Lung (tissue), 11 donors: ENCODE measurements at regions not wholly inside any gene's neighbourhood (a gene's known extent, or its start where the extent isn't known, plus 50 kb on each side); places are given as distances from the start of the nearest gene placed in this dataset.

Source experiments
- ATAC-seq: fragments of 200-7000 bp; cut with Tn5 transposase; one replicate; pipeline ENCODE4 v1.9.1; 2020; ENCODE audit warnings: moderate number of reproducible peaks; ENCODE audit not compliant: insufficient read depth, low FRiP score
- DNase-seq, 3 donors: peaks; one replicate each; pipeline ENCODE4 v3.0.0-alpha.2; 2013 to 2017
- H3K27ac ChIP-seq, 2 donors: one replicate each; pipeline ENCODE4 v1.5.1; 2013; ENCODE audit warnings: mild to moderate bottlenecking in 2 of 2, moderate library complexity in 2 of 2, control low read depth in 1 of 2, inconsistent platforms in 1 of 2, low read depth in 1 of 2, low read length in 1 of 2
- H3K27me3 ChIP-seq, 3 donors: one replicate each; pipeline ENCODE4 v1.5.1; 2013; ENCODE audit warnings: low read length in 2 of 3; ENCODE audit not compliant: control insufficient read depth in 3 of 3, insufficient read depth in 3 of 3
- H3K36me3 ChIP-seq, 4 donors: one replicate each; pipeline ENCODE4 v1.5.1; 2013; ENCODE audit warnings: low read length in 4 of 4, mild to moderate bottlenecking in 1 of 4, moderate library complexity in 1 of 4; ENCODE audit not compliant: control insufficient read depth in 4 of 4, insufficient read depth in 4 of 4
- H3K4me1 ChIP-seq, 5 donors: one replicate each; pipeline ENCODE4 v1.5.1; 2013; ENCODE audit warnings: low read length in 5 of 5, mild to moderate bottlenecking in 2 of 5, moderate library complexity in 1 of 5; ENCODE audit not compliant: control insufficient read depth in 5 of 5, insufficient read depth in 5 of 5
- H3K4me3 ChIP-seq: one replicate; pipeline ENCODE4 v1.5.1; 2013; ENCODE audit warnings: mild to moderate bottlenecking, control low read depth, moderate library complexity
- H3K9ac ChIP-seq, 2 donors: one replicate each; pipeline ENCODE4 v1.5.1; 2013; ENCODE audit warnings: low read length in 2 of 2, control low read depth in 1 of 2; ENCODE audit not compliant: insufficient read depth in 1 of 2
- H3K9me3 ChIP-seq, 4 donors: one replicate each; pipeline ENCODE4 v1.5.1; 2013; ENCODE audit warnings: low read length in 3 of 4, mild to moderate bottlenecking in 1 of 4, moderate library complexity in 1 of 4; ENCODE audit not compliant: control insufficient read depth in 4 of 4, insufficient read depth in 3 of 4
- WGBS, 2 donors: extraction: QIAGEN DNeasy Blood & Tissue Kit; methylation state at CpG; one replicate each; pipeline ENCODE4 v1.1.7; 2013; 5-methylcytosine and 5-hydroxymethylcytosine counted together
- TF ChIP-seq, protein P1 (sequence below): IDR thresholded peaks from 2 replicates; pipeline ENCODE4 v1.5.1; 2012; ENCODE audit warnings: mild to moderate bottlenecking; ENCODE audit errors: control extremely low read depth, extremely low read depth
- donor health status: control.
- donor health status: control.
- donor health status: Bipolar disorder and iron deficiency.
- donor health status: healthy.
- donor health status: DM: yes; HTN: yes; CAD: no.

GRCh38 chr13:109439813-109440212, 346.6 kb downstream of the IRS2 start:
- 90 to 94% methylated on average over 6 of the region's 6 CpGs for WGBS, 2 donors
- no peak overlapping the region for H3K27ac ChIP-seq
- no peaks in the 10 kb centered on the region for H3K4me1 ChIP-seq
- H3K4me3 ChIP-seq: no peak overlapping the region
- H3K27me3 ChIP-seq: no peaks in the 10 kb centered on the region
- DNase-seq: no peak
- ATAC-seq: no peak
- no peak overlapping the region for H3K9ac ChIP-seq
- TF ChIP-seq, protein P1, sequence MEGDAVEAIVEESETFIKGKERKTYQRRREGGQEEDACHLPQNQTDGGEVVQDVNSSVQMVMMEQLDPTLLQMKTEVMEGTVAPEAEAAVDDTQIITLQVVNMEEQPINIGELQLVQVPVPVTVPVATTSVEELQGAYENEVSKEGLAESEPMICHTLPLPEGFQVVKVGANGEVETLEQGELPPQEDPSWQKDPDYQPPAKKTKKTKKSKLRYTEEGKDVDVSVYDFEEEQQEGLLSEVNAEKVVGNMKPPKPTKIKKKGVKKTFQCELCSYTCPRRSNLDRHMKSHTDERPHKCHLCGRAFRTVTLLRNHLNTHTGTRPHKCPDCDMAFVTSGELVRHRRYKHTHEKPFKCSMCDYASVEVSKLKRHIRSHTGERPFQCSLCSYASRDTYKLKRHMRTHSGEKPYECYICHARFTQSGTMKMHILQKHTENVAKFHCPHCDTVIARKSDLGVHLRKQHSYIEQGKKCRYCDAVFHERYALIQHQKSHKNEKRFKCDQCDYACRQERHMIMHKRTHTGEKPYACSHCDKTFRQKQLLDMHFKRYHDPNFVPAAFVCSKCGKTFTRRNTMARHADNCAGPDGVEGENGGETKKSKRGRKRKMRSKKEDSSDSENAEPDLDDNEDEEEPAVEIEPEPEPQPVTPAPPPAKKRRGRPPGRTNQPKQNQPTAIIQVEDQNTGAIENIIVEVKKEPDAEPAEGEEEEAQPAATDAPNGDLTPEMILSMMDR: no peak
- H3K36me3 ChIP-seq: no peaks in the 10 kb centered on the region
- peaks cover 0 to 2% (median 0%) of the 10 kb centered on the region in 4 donors for H3K9me3 ChIP-seq

DNA sequence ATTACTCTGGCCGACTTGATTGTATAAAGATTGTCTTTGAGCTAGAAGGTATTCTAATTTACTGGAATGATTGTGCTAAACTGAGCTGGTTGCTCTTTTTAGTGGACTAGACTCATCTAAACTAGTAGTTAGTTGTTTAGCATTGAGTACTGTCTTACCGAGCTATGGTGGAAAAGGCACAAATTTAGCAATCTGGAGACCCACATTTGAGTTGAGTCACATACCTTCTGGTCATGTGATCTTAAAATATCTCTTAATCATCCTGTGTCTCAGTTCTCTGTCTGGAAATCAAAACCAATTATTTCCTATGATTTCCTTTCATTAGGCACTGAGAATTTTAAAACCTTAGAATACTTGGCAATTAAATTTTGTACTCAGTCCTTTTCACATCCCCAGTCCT, 349.5 kb downstream of the IRS2 start:
- no peak overlapping the region for H3K9ac ChIP-seq
- DNase-seq (no peak), ATAC-seq (no peak)
- no peaks in the 10 kb centered on the region for H3K27me3 ChIP-seq
- H3K27ac ChIP-seq: no peak overlapping the region
- WGBS, 2 donors: 76 to 77% methylated on average over 2 of the region's 2 CpGs
- TF ChIP-seq, protein P1: no peak
- no peaks in the 10 kb centered on the region for H3K4me1 ChIP-seq
- no peak overlapping the region for H3K4me3 ChIP-seq
- H3K36me3 ChIP-seq: no peaks in the 10 kb centered on the region
- H3K9me3 ChIP-seq: peaks cover 0 to 6% (median 0%) of the 10 kb centered on the region in 4 donors

GRCh38 chr13:109436055-109436622, 350.2 kb downstream of the IRS2 start:
- H3K27ac ChIP-seq: no peak overlapping the region
- H3K36me3 ChIP-seq: no peaks in the 10 kb centered on the region
- 81 to 85% methylated on average over 7 of the region's 7 CpGs for WGBS, 2 donors
- DNase-seq (no peak), ATAC-seq (no peak)
- peaks cover 0 to 6% (median 0%) of the 10 kb centered on the region in 4 donors for H3K9me3 ChIP-seq
- TF ChIP-seq, protein P1: no peak
- H3K27me3 ChIP-seq: no peaks in the 10 kb centered on the region
- no peak overlapping the region for H3K9ac ChIP-seq
- no peak overlapping the region for H3K4me3 ChIP-seq
- H3K4me1 ChIP-seq: no peaks in the 10 kb centered on the region

DNA sequence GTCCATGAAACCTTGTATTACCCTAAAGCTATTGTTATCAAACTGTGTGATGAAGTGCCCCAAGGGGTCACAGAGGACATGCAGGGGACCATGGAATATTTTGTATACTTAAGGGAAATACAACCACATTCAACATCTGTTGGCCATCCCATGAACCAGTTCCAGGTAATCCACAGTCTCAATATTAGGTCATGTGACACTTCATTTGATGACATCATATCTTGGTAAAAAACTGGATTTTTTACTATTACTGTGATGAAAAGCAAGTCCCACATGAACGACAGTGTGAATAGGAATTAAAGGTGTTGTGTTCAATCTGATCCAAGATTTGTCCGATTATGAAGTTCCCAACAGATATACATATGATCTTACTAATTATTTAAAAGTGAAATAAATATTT, 355.2 kb downstream of the IRS2 start:
- WGBS, 2 donors: 48 to 66% methylated on average over 2 of the region's 2 CpGs
- ATAC-seq (no peak), DNase-seq (no peak)
- Histone ChIP-seq H3K27ac (no peak overlapping the region), H3K9ac (no peak overlapping the region), H3K9me3 (peaks cover 0 to 3% (median 0%) of the 10 kb centered on the region in 4 donors), H3K36me3 (no peaks in the 10 kb centered on the region), H3K27me3 (no peaks in the 10 kb centered on the region), H3K4me3 (no peak overlapping the region), H3K4me1 (no peaks in the 10 kb centered on the region)
- TF ChIP-seq, protein P1: no peak
